ENCODE measurements at regions not wholly inside any gene's neighbourhood (a gene's known extent, or its start where the extent isn't known, plus 50 kb on each side); places are given as distances from the start of the nearest gene placed in this dataset.

DNA sequence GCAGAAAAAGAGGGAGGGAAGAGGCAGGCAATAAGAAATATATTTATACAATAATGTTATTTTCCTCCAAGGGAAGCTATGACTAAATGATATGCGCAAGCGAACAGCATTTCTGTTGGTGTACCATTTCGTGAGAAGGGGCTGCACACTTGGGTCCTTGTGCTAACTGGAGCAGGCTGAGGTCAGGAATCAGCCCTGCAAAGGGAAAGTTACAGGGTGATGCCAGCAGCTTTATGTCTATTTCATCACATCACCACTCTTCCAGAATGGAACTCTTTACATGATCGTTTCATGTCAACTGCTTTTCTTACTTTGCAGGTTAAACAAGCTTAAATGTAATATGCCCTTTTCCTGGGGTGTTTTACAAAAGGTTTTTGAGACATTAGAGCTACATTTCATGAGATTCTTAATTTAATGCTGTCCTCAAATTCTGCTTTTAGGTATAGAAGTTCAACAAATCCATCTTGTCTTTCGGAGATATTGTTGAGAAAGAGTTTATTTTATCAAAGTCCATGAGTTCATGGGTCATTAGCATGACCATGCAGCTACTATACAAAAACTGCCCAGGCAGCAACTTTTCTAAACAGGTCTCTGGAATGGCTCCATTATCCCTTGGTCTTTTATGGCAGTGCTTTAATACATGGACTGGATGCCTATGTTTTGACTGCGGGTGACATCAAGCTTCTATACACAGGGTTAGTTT is 443.8 kb downstream of the TENT5A start:
- DNase-seq (ENCODE audit: low read depth): no peak
- H3K4me3 ChIP-seq (ENCODE audit: low read depth, low read length): no peak overlapping the region
- TF ChIP-seq, protein P1, sequence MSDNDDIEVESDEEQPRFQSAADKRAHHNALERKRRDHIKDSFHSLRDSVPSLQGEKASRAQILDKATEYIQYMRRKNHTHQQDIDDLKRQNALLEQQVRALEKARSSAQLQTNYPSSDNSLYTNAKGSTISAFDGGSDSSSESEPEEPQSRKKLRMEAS (IDR thresholded peaks at IDR 0.05; ENCODE audit: low read depth, low read length): no peak
- TF ChIP-seq, protein P2, sequence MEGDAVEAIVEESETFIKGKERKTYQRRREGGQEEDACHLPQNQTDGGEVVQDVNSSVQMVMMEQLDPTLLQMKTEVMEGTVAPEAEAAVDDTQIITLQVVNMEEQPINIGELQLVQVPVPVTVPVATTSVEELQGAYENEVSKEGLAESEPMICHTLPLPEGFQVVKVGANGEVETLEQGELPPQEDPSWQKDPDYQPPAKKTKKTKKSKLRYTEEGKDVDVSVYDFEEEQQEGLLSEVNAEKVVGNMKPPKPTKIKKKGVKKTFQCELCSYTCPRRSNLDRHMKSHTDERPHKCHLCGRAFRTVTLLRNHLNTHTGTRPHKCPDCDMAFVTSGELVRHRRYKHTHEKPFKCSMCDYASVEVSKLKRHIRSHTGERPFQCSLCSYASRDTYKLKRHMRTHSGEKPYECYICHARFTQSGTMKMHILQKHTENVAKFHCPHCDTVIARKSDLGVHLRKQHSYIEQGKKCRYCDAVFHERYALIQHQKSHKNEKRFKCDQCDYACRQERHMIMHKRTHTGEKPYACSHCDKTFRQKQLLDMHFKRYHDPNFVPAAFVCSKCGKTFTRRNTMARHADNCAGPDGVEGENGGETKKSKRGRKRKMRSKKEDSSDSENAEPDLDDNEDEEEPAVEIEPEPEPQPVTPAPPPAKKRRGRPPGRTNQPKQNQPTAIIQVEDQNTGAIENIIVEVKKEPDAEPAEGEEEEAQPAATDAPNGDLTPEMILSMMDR (IDR thresholded peaks at IDR 0.05; ENCODE audit: low read depth, low read length): no peak
- TF ChIP-seq POLR2A (IDR thresholded peaks at IDR 0.05; ENCODE audit: extremely low read depth, insufficient read length): no peak
- TF ChIP-seq MYC (IDR thresholded peaks at IDR 0.05; ENCODE audit: low read depth, low read length): no peak

DNA sequence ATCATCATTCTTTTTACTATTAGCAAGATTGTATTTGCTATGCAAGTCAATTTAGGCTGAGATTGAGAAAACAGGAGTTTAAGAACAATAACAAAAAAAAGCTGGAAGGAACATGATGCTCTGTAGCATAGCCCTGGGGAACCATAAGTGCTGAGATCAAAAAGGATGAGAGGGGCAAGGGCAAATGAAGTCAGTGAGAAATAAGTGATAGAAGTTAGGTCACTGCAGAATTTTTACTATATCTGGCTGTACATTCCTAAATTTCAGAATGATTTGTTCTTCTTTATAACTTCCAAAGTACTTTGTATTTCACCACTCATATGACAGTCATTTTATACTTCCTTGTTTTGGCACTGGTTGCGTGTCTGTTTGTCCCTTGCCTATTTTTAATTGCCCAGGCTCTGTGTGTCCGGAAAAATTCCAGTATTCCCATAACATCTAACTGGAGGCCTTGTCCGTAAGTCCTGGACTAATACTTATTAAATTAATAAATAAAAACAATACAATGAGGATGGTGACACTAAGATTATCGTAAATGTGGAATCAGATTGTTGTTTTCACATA is 444.7 kb downstream of the TENT5A start:
- H3K4me3 ChIP-seq (ENCODE audit: low read depth, low read length): no peak overlapping the region
- TF ChIP-seq, protein P2 (IDR thresholded peaks at IDR 0.05; ENCODE audit: low read depth, low read length): no peak
- TF ChIP-seq POLR2A (IDR thresholded peaks at IDR 0.05; ENCODE audit: extremely low read depth, insufficient read length) (no peak), MYC (IDR thresholded peaks at IDR 0.05; ENCODE audit: low read depth, low read length) (no peak)
- TF ChIP-seq, protein P1 (IDR thresholded peaks at IDR 0.05; ENCODE audit: low read depth, low read length): no peak
- no peak for DNase-seq (ENCODE audit: low read depth)

DNA sequence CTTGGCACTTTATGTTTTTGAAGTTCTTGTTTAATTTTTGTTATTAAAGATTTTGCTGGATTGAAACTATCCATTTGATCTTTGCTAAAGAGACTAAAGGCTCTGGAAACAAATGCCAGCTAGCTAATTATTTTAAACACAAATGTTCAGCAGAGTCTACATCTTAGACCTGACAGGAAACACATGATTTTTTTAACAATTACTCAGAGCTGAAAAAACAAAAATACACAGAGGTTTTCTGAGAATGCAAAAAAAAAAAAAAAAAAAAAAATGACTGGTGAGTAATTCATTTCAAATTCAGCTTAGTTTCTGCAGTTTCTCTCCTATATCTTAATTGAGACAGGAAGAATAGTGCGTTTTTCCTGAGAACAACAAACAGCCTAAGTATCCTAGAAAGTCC is 448.0 kb downstream of the TENT5A start:
- no peak overlapping the region for H3K4me3 ChIP-seq (ENCODE audit: low read depth, low read length)
- no peak for DNase-seq (ENCODE audit: low read depth)
- TF ChIP-seq MYC (IDR thresholded peaks at IDR 0.05; ENCODE audit: low read depth, low read length) (no peak), POLR2A (IDR thresholded peaks at IDR 0.05; ENCODE audit: extremely low read depth, insufficient read length) (no peak)
- TF ChIP-seq, protein P2 (IDR thresholded peaks at IDR 0.05; ENCODE audit: low read depth, low read length): no peak
- TF ChIP-seq, protein P1 (IDR thresholded peaks at IDR 0.05; ENCODE audit: low read depth, low read length): no peak

DNA sequence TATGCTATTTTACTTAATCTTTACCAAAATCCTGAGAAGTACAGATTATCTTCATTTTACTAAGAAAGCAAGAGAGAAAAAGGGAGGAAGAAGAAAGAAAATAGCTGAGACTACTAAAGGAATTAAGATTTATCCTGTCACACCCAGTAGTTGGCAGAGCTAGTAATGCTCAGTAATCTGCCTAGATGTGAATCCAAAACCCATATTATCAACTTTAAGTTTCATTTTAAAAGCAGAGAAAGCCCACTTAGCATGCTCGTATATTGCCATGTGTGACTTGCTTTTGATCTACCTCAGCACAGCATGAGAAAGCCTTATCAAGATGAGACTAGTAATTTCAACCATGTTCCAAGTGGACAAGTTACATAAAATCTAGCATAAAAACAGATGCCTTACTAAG is 451.5 kb downstream of the TENT5A start:
- DNase-seq (ENCODE audit: low read depth): no peak
- no peak overlapping the region for H3K4me3 ChIP-seq (ENCODE audit: low read depth, low read length)
- TF ChIP-seq MYC (IDR thresholded peaks at IDR 0.05; ENCODE audit: low read depth, low read length) (no peak), POLR2A (IDR thresholded peaks at IDR 0.05; ENCODE audit: extremely low read depth, insufficient read length) (no peak)
- TF ChIP-seq, protein P1 (IDR thresholded peaks at IDR 0.05; ENCODE audit: low read depth, low read length): no peak
- TF ChIP-seq, protein P2 (IDR thresholded peaks at IDR 0.05; ENCODE audit: low read depth, low read length): no peak

DNA sequence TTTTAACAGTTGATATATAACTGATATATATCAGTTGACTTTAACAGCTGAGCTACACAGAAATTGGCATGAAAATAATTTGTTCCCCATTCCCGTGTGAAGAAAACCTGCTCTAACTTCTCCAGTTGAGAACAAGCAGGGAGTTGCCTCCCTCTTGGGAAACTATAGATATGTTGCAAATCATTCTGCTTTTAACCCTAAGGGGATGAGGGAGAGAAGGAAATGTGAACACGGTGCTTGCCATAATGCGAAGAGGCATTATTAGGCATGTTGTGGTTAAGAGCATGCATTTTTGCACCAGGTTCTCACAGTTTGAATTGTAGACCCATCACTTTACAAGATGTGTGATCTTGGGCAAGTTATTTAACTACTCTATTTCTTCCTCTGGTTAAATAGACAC is 453.7 kb downstream of the TENT5A start:
- no peak for DNase-seq (ENCODE audit: low read depth)
- TF ChIP-seq, protein P2 (IDR thresholded peaks at IDR 0.05; ENCODE audit: low read depth, low read length): no peak
- no peak for TF ChIP-seq MYC (IDR thresholded peaks at IDR 0.05; ENCODE audit: low read depth, low read length)
- H3K4me3 ChIP-seq (ENCODE audit: low read depth, low read length): no peak overlapping the region

Measured in NB4 (cell line).